Spleen (tissue), 7 donors: ENCODE measurements at regions not wholly inside any gene's neighbourhood (a gene's known extent, or its start where the extent isn't known, plus 50 kb on each side); places are given as distances from the start of the nearest gene placed in this dataset.

Experiments used
- CTCF ChIP-seq, 11 experiments: fragments of 200-600 bp in 7 of 11; fragments of 450-650 bp in 4 of 11; sonication (generic) in 4 of 11; IDR thresholded peaks in 8 of 11; conservative IDR thresholded peaks in 3 of 11; 1 replicate in 7 of 11; 2 replicates in 4 of 11; pipeline versions ENCODE4 v1.4.0 to v1.8.0; 2016 to 2021; ENCODE audit warnings: antibody characterized with exemption in 11 of 11, inconsistent platforms in 4 of 11, mild to moderate bottlenecking in 1 of 11
- POLR2A ChIP-seq, 3 donors: fragments of 450-650 bp; IDR thresholded peaks; one replicate each; pipeline ENCODE4 v1.5.1; 2017; ENCODE audit warnings: antibody characterized with exemption in 3 of 3, mild to moderate bottlenecking in 1 of 3
- POLR2AphosphoS5 ChIP-seq, 3 donors: sonication (generic); formaldehyde crosslinking; IDR thresholded peaks; one replicate each; pipeline ENCODE4 v1.5.1; 2017; ENCODE audit warnings: antibody characterized with exemption in 3 of 3
- donor health status: DM: no; HTN: no; CAD: no; lungs with moderate emphysema.
- donor health status: DM: no; HTN: no; CAD: no.
- donor health status: DM: no; HTN: no; CAD: no.

GRCh38 chr17:77391668-77392375 lies 251.1 kb downstream of the SEC14L1 start:
- no peak for TF ChIP-seq CTCF (IDR thresholded peaks at IDR 0.05 in 8 of 11, conservative IDR thresholded peaks at IDR 0.05 in 3 of 11)
- no peak for TF ChIP-seq POLR2AphosphoS5 (IDR thresholded peaks at IDR 0.05)
- no peak for TF ChIP-seq POLR2A (IDR thresholded peaks at IDR 0.05)
